IPS-18c (cell line): ENCODE measurements at regions not wholly inside any gene's neighbourhood (a gene's known extent, or its start where the extent isn't known, plus 50 kb on each side); places are given as distances from the start of the nearest gene placed in this dataset.
A peak's percentile ranks its signal among the peaks of the same experiment; 100 is the strongest.
"Not testable (repeated sequence)": the region's sequence is repeated elsewhere in the genome, so short reads cannot be mapped to it uniquely, and the experiment has no call there.

Source experiments
- H3K4me3 ChIP-seq: 2 replicates; pipeline ENCODE4 v1.7.0; 2013; ENCODE audit warnings: low read depth, mild to moderate bottlenecking, low read length, moderate library complexity; ENCODE audit not compliant: insufficient read depth
- H3K9me3 ChIP-seq: one replicate; pipeline ENCODE4 v1.6.1; 2013; ENCODE audit warnings: mild to moderate bottlenecking, low read length, moderate library complexity; ENCODE audit not compliant: control insufficient read depth, insufficient read depth

- peaks cover 24% of the 10 kb centered on the region for H3K9me3 ChIP-seq
- no peak overlapping the region for H3K4me3 ChIP-seq
Measured at GRCh38 chr22:47308886-47309285, 546.4 kb downstream of the TBC1D22A start.

GRCh38 chr22:47307822-47308221, 545.4 kb downstream of the TBC1D22A start:
- H3K9me3 ChIP-seq = peaks cover 35% of the 10 kb centered on the region

GRCh38 chr22:47307326-47307725, 544.9 kb downstream of the TBC1D22A start:
- Histone ChIP-seq H3K9me3 (peaks cover 38% of the 10 kb centered on the region), H3K4me3 (no peak overlapping the region)

More at GRCh38 chr22:47307822-47308221, 545.4 kb downstream of the TBC1D22A start:
- no peak overlapping the region for H3K4me3 ChIP-seq

- peaks cover 49% of the 10 kb centered on the region for H3K9me3 ChIP-seq
- H3K4me3 ChIP-seq = no peak overlapping the region
Measured at GRCh38 chr22:47304854-47305253, 542.4 kb downstream of the TBC1D22A start.

- Histone ChIP-seq H3K4me3 (no peak overlapping the region; the same call in 1 of the 2 replicates), H3K9me3 (peaks cover 52% of the 10 kb centered on the region)
Measured at GRCh38 chr22:47304191-47304831, 541.9 kb downstream of the TBC1D22A start.

- peaks cover 55% of the 10 kb centered on the region for H3K9me3 ChIP-seq
- no peak overlapping the region; the same call in 1 of the 2 replicates for H3K4me3 ChIP-seq
Measured at GRCh38 chr22:47303161-47303890, 540.9 kb downstream of the TBC1D22A start.

- H3K9me3 ChIP-seq = peaks cover 53% of the 10 kb centered on the region
- H3K4me3 ChIP-seq = not testable (repeated sequence)
Measured at GRCh38 chr22:47302587-47302986, 540.1 kb downstream of the TBC1D22A start.

- H3K9me3 ChIP-seq = peaks cover 56% of the 10 kb centered on the region
Measured at GRCh38 chr22:47301820-47302475, 539.5 kb downstream of the TBC1D22A start.

GRCh38 chr22:47300698-47301405, 538.4 kb downstream of the TBC1D22A start:
- Histone ChIP-seq H3K4me3 (no peak overlapping the region), H3K9me3 (peaks cover 57% of the 10 kb centered on the region)

More at GRCh38 chr22:47301820-47302475, 539.5 kb downstream of the TBC1D22A start:
- no peak overlapping the region for H3K4me3 ChIP-seq

- H3K9me3 ChIP-seq = peaks cover 61% of the 10 kb centered on the region
- H3K4me3 ChIP-seq = no peak overlapping the region
Measured at GRCh38 chr22:47299863-47300697, 537.6 kb downstream of the TBC1D22A start.

- Histone ChIP-seq H3K4me3 (no peak overlapping the region; the same call in 1 of the 2 replicates), H3K9me3 (peaks cover 68% of the 10 kb centered on the region)
Measured at GRCh38 chr22:47299211-47299862, 536.9 kb downstream of the TBC1D22A start.

- Histone ChIP-seq H3K9me3 (peaks cover 64% of the 10 kb centered on the region), H3K4me3 (no peak overlapping the region; the same call in 1 of the 2 replicates)
Measured at GRCh38 chr22:47298017-47298785, 535.8 kb downstream of the TBC1D22A start.

GRCh38 chr22:47297261-47298016, 535.0 kb downstream of the TBC1D22A start:
- peaks cover 62% of the 10 kb centered on the region for H3K9me3 ChIP-seq
- 0 out of 2 replicates have a peak overlapping the region, but pooled peaks have one; percentile 3 for H3K4me3 ChIP-seq

- H3K9me3 ChIP-seq = peaks cover 66% of the 10 kb centered on the region
Measured at GRCh38 chr22:47296405-47297260, 534.2 kb downstream of the TBC1D22A start.

More at GRCh38 chr22:47296405-47297260, 534.2 kb downstream of the TBC1D22A start:
- H3K4me3 ChIP-seq = 0 out of 2 replicates have a peak overlapping the region, but pooled peaks have one; percentile 3
